ENCODE measurements at regions not wholly inside any gene's neighbourhood (a gene's known extent, or its start where the extent isn't known, plus 50 kb on each side); places are given as distances from the start of the nearest gene placed in this dataset.

- FAIRE-seq = no peak
- no peak for TF ChIP-seq CTCF (IDR thresholded peaks at IDR 0.05; ENCODE audit: insufficient read depth, missing control alignments)
- DNase-seq (ENCODE audit: insufficient read length, low spot score) = no peak
Measured at GRCh38 chr6:74971633-74972032, 234.2 kb downstream of the COL12A1 start.

- TF ChIP-seq CTCF (IDR thresholded peaks at IDR 0.05; ENCODE audit: insufficient read depth, missing control alignments) = no peak
- no peak for DNase-seq (ENCODE audit: insufficient read length, low spot score)
- FAIRE-seq = no peak
Measured at GRCh38 chr6:74969591-74970267, 236.1 kb downstream of the COL12A1 start.

- FAIRE-seq (no peak), DNase-seq (ENCODE audit: insufficient read length, low spot score) (no peak)
- TF ChIP-seq CTCF (IDR thresholded peaks at IDR 0.05; ENCODE audit: insufficient read depth, missing control alignments) = no peak
Measured at GRCh38 chr6:74967821-74968220, 238.0 kb downstream of the COL12A1 start.

- no peak for DNase-seq (ENCODE audit: insufficient read length, low spot score)
- no peak for TF ChIP-seq CTCF (IDR thresholded peaks at IDR 0.05; ENCODE audit: insufficient read depth, missing control alignments)
- FAIRE-seq = no peak
Measured at GRCh38 chr6:74966712-74967111, 239.1 kb downstream of the COL12A1 start.

GRCh38 chr6:74964871-74965441 lies 240.9 kb downstream of the COL12A1 start:
- no peak for TF ChIP-seq CTCF (IDR thresholded peaks at IDR 0.05; ENCODE audit: insufficient read depth, missing control alignments)
- DNase-seq (ENCODE audit: insufficient read length, low spot score) = no peak
- FAIRE-seq = no peak

- DNase-seq (ENCODE audit: insufficient read length, low spot score) (no peak), FAIRE-seq (no peak)
- no peak for TF ChIP-seq CTCF (IDR thresholded peaks at IDR 0.05; ENCODE audit: insufficient read depth, missing control alignments)
Measured at GRCh38 chr6:74956559-74957428, 249.1 kb downstream of the COL12A1 start.

Data from D721Med (cell line).